ENCODE measurements at regions not wholly inside any gene's neighbourhood (a gene's known extent, or its start where the extent isn't known, plus 50 kb on each side); places are given as distances from the start of the nearest gene placed in this dataset.

- H3K4me2 ChIP-seq (ENCODE audit: insufficient read depth in 1 of 2, low read depth in 2 of 2, low read length in 2 of 2) = no peak overlapping the region
- no peak overlapping the region for H3K23ac ChIP-seq (ENCODE audit: insufficient read length)
- no peak overlapping the region for H4K8ac ChIP-seq (ENCODE audit: extremely low read depth, insufficient read depth, low read length)
- H3K4ac ChIP-seq (replicated peaks; ENCODE audit: insufficient read length, low read depth, low read length) = no peak overlapping the region
- no peaks in the 10 kb centered on the region for H4K20me1 ChIP-seq (replicated peaks in 1 of 2; ENCODE audit: control insufficient read depth in 1 of 2, insufficient read depth in 2 of 2, low read length in 2 of 2)
- H3K4me3 ChIP-seq (ENCODE audit: extremely low read depth in 1 of 4, insufficient read depth in 2 of 4, low read depth in 3 of 4, low read length in 4 of 4) = no peak overlapping the region
- H2AFZ ChIP-seq (ENCODE audit: low read length) = no peak overlapping the region
- no peak overlapping the region for H2BK15ac ChIP-seq (ENCODE audit: low read length)
- no peak overlapping the region for H3K14ac ChIP-seq (ENCODE audit: insufficient read length)
- H3K9me3 ChIP-seq (ENCODE audit: insufficient read depth in 2 of 2, low read depth in 1 of 2, low read length in 1 of 2) = no peaks in the 10 kb centered on the region; a peak in 1 of 4 replicates
- no peak overlapping the region for H2BK5ac ChIP-seq (ENCODE audit: low read depth, low read length)
- DNase-seq (ENCODE audit: low read depth in 1 of 2, low spot score in 2 of 2) = no peak
- no peaks in the 10 kb centered on the region for H3K79me1 ChIP-seq (ENCODE audit: low read depth, low read length)
- no peak overlapping the region for H4K5ac ChIP-seq (ENCODE audit: insufficient read length, low read depth, low read length)
- H3K36me3 ChIP-seq (ENCODE audit: control insufficient read depth in 2 of 4, insufficient read depth in 4 of 4, low read length in 3 of 4) = peaks cover 0 to 3% (median 0%) of the 10 kb centered on the region in 4 experiments; a peak in 1 of 8 replicates
- no peak overlapping the region for H3K27ac ChIP-seq (ENCODE audit: low read depth, low read length)
- H3K9ac ChIP-seq (replicated peaks in 1 of 4; ENCODE audit: extremely low read depth in 1 of 4, low read depth in 3 of 4, low read length in 3 of 4) = no peak overlapping the region
- H2BK120ac ChIP-seq (replicated peaks; ENCODE audit: low read depth, low read length) = no peak overlapping the region
- TF ChIP-seq POLR2A (IDR thresholded peaks at IDR 0.05; ENCODE audit: control extremely low read depth in 1 of 2, low read depth in 2 of 2, low read length in 2 of 2) (no peak), ATF3 (IDR thresholded peaks at IDR 0.05; ENCODE audit: insufficient read depth, low read depth, low read length) (no peak), SUZ12 (IDR thresholded peaks at IDR 0.05; ENCODE audit: low read length) (no peak), CEBPB (IDR thresholded peaks at IDR 0.05; ENCODE audit: low read depth, low read length) (no peak), CBX5 (IDR thresholded peaks at IDR 0.05; ENCODE audit: low read depth, low read length) (no peak), CREB1 (IDR thresholded peaks at IDR 0.05) (no peak), SP1 (IDR thresholded peaks at IDR 0.05; ENCODE audit: low read depth, low read length) (no peak), TEAD4 (IDR thresholded peaks at IDR 0.05; ENCODE audit: low read depth, low read length) (no peak), SIRT6 (IDR thresholded peaks at IDR 0.05; ENCODE audit: low read length) (no peak), HDAC2 (IDR thresholded peaks at IDR 0.05; ENCODE audit: borderline replicate concordance in 1 of 2, low read depth in 2 of 2, low read length in 2 of 2) (no peak), JUN (IDR thresholded peaks at IDR 0.05; ENCODE audit: low read depth, low read length) (no peak), TBP (IDR thresholded peaks at IDR 0.05; ENCODE audit: low read depth, low read length) (no peak), YY1 (IDR thresholded peaks at IDR 0.05; ENCODE audit: low read depth, low read length) (no peak)
- TF ChIP-seq, protein P1, sequence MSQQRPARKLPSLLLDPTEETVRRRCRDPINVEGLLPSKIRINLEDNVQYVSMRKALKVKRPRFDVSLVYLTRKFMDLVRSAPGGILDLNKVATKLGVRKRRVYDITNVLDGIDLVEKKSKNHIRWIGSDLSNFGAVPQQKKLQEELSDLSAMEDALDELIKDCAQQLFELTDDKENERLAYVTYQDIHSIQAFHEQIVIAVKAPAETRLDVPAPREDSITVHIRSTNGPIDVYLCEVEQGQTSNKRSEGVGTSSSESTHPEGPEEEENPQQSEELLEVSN (IDR thresholded peaks at IDR 0.05) = no peak
- no peaks in the 10 kb centered on the region for H3K23me2 ChIP-seq (ENCODE audit: low read depth, low read length)
- POLR2A ChIA-PET (ENCODE audit: partially characterized antibody) = no interaction called here
- H4K91ac ChIP-seq (replicated peaks; ENCODE audit: insufficient read length, low read length) = no peak overlapping the region
- no peak overlapping the region for H2BK20ac ChIP-seq (ENCODE audit: low read length)
- no peak overlapping the region for H2BK12ac ChIP-seq (ENCODE audit: low read depth, low read length)
- no peaks in the 10 kb centered on the region for H3K79me2 ChIP-seq (ENCODE audit: control insufficient read depth in 1 of 2, insufficient read depth in 2 of 2, low read length in 2 of 2)
- H3K4me1 ChIP-seq (replicated peaks in 1 of 4; ENCODE audit: control insufficient read depth in 3 of 4, insufficient read depth in 4 of 4, low read length in 3 of 4) = no peaks in the 10 kb centered on the region
- H3K18ac ChIP-seq (ENCODE audit: extremely low read depth, low read length) = no peak overlapping the region
- H2AK5ac ChIP-seq (ENCODE audit: low read depth, low read length) = no peak overlapping the region
- no peak overlapping the region for H3K56ac ChIP-seq (replicated peaks; ENCODE audit: insufficient read length, low read depth, low read length)
- no peaks in the 10 kb centered on the region for H3K27me3 ChIP-seq (replicated peaks in 1 of 4; ENCODE audit: control insufficient read depth in 3 of 4, extremely low read depth in 1 of 4, insufficient read depth in 3 of 4, low read length in 3 of 4)
- no peak for FAIRE-seq
- CTCF ChIA-PET (ENCODE audit: partially characterized antibody) = no interaction called here
Measured at GRCh38 chr4:64899563-64899962, 490.3 kb upstream of the TECRL start.
